Hepatocyte (in vitro differentiated cells): ENCODE measurements at regions not wholly inside any gene's neighbourhood (a gene's known extent, or its start where the extent isn't known, plus 50 kb on each side); places are given as distances from the start of the nearest gene placed in this dataset.
"Not testable (repeated sequence)": the region's sequence is repeated elsewhere in the genome, so short reads cannot be mapped to it uniquely, and the experiment has no call there.

Experiments used
- EZH2 ChIP-seq: fragments of 200-600 bp; sonication (generic); IDR thresholded peaks from 2 replicates; pipeline ENCODE4 v1.6.1; 2016; ENCODE audit warnings: antibody characterized with exemption, mild to moderate bottlenecking, borderline replicate concordance
- TF ChIP-seq, protein P1 (sequence below): fragments of 200-600 bp; sonication (generic); IDR thresholded peaks from 2 replicates; pipeline ENCODE4 v1.5.1; 2016; ENCODE audit warnings: antibody characterized with exemption, mild to moderate bottlenecking; ENCODE audit not compliant: poor library complexity

DNA sequence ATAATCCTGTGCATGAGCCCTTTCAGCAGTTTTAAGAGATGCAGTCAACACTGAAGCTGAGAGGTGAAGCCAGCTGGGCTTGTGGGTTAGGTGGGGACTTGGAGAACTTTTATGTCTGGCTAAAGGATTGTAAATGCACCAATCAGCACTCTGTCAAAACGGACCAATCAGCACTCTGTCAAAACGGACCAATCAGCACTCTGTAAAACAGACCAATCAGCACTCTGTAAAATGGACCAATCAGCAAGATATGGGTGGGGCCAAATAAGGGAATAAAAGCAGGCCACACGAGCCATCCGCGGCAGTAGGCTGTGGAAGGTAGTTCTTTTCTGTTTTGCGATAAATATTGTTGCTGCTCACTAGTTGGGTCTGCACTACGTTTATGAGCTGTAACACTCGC lies 374.7 kb downstream of the NPIPA8 start:
- TF ChIP-seq, protein P1, sequence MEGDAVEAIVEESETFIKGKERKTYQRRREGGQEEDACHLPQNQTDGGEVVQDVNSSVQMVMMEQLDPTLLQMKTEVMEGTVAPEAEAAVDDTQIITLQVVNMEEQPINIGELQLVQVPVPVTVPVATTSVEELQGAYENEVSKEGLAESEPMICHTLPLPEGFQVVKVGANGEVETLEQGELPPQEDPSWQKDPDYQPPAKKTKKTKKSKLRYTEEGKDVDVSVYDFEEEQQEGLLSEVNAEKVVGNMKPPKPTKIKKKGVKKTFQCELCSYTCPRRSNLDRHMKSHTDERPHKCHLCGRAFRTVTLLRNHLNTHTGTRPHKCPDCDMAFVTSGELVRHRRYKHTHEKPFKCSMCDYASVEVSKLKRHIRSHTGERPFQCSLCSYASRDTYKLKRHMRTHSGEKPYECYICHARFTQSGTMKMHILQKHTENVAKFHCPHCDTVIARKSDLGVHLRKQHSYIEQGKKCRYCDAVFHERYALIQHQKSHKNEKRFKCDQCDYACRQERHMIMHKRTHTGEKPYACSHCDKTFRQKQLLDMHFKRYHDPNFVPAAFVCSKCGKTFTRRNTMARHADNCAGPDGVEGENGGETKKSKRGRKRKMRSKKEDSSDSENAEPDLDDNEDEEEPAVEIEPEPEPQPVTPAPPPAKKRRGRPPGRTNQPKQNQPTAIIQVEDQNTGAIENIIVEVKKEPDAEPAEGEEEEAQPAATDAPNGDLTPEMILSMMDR = not testable (repeated sequence)
- TF ChIP-seq EZH2 = not testable (repeated sequence)
